22Rv1 (cell line): ENCODE measurements at regions not wholly inside any gene's neighbourhood (a gene's known extent, or its start where the extent isn't known, plus 50 kb on each side); places are given as distances from the start of the nearest gene placed in this dataset.

Experiments
- H3K27ac ChIP-seq: fragments of 450-650 bp; 2 replicates; pipeline ENCODE4 v1.5.1; 2017
- ZFX ChIP-seq: fragments of 450-650 bp; IDR thresholded peaks from 2 replicates; pipeline ENCODE4 v1.6.1; 2017; ENCODE audit warnings: antibody characterized with exemption, borderline replicate concordance
- TF ChIP-seq, protein P1 (sequence below): fragments of 450-650 bp; IDR thresholded peaks from 2 replicates; pipeline ENCODE4 v1.5.1; 2017; ENCODE audit warnings: mild to moderate bottlenecking

DNA sequence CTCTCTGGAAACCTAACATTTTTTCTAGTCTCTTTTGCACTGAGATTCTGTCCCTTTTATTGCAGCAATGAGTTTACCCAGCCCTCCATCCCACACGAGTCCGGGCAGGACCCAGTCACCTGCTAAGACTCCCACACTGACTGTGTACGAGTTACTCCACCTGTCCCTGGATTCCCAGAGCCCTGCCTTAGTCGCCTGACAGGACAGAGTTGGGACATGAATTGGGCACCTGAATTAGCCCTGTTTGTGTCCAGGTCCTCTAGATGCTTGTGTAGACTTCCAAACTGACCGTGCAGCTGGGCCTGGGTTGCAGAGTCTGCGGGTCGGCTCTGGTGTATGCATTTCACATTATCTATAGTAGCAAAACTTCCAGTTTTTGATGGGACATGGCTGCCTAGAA lies 238.7 kb downstream of the VAPA start:
- no peak overlapping the region for H3K27ac ChIP-seq

DNA sequence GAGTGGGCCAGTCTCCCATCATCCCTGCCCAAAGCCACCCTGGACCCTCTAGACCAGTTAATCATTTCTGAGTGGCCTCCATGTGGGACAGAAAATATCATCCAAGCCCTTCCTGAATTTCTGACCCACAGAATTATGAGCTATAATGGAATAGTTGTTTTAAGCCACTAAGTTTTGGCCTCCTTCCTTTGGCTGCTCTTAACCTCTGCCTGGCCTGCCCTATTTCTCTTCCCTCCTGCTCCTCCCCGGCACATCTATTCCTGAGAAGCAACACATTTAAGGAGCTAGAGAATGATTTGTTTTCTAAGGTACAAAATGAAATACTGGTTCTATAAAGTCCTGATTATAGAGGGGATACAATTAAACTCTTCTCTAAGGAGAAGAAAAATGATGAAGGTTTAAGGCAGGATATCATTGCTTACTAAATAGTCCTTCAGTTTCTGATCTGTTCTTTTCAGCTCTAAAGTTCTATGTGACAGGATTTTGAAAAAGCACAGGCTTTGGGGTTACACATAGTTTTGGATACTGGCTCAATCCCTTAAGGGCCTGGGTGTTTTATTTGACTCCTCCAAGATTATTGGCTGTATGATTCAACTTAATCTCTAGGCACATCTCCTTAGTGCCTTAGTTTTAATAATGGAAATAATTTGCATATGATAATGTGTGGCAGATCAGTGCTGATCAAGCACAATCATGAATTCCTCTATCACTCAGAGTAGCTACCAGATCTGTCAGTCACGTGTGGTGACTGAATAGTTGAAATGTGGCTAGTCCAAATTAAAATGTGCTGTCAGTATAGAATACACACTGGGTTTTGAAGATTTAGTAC lies 240.3 kb downstream of the VAPA start:
- TF ChIP-seq, protein P1, sequence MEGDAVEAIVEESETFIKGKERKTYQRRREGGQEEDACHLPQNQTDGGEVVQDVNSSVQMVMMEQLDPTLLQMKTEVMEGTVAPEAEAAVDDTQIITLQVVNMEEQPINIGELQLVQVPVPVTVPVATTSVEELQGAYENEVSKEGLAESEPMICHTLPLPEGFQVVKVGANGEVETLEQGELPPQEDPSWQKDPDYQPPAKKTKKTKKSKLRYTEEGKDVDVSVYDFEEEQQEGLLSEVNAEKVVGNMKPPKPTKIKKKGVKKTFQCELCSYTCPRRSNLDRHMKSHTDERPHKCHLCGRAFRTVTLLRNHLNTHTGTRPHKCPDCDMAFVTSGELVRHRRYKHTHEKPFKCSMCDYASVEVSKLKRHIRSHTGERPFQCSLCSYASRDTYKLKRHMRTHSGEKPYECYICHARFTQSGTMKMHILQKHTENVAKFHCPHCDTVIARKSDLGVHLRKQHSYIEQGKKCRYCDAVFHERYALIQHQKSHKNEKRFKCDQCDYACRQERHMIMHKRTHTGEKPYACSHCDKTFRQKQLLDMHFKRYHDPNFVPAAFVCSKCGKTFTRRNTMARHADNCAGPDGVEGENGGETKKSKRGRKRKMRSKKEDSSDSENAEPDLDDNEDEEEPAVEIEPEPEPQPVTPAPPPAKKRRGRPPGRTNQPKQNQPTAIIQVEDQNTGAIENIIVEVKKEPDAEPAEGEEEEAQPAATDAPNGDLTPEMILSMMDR: no peak
- no peak for TF ChIP-seq ZFX
- no peak overlapping the region for H3K27ac ChIP-seq

More for the DNA sequence above, 238.7 kb downstream of the VAPA start:
- TF ChIP-seq, protein P1: no peak
- no peak for TF ChIP-seq ZFX

DNA sequence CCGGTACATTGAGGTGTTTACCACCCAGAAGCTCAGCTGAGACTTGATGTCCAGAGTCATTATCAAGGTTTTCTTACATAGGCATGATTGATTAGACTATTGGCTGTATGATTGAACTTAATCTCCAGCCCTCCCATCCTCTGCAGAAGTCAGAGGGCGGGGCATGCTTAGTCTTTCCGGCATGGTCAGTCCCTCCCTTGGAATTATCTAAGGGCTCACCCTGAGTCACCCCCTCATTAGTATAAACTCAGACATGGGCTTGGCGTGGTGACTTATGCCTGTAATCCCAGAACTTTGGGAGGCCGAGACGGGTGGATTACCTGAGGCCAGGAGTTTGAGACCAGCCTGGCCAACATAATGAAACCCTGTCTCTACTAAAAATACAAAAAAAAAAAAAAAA lies 243.9 kb downstream of the VAPA start:
- no peak overlapping the region for H3K27ac ChIP-seq
- TF ChIP-seq, protein P1: no peak
- TF ChIP-seq ZFX: no peak

DNA sequence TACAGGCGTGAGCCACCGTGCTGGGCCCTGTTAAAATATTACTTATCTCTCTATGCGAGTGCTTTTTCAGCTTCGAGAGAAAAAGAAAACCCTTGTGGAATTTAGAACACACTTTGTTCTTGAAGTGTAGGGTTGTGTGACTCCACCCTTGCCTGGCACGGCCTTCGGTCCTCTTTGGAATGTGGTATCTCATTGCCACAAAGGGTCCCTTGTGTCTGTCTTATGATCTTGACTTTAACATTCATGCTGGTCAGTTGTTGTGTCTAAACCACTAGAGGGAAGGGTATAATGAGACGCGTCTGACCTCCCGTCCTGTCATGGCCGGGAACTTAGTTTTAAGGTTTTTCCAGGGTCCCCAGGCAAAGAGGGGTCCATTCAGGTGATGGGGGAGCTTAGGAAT lies 246.4 kb downstream of the VAPA start:
- TF ChIP-seq, protein P1: no peak
- TF ChIP-seq ZFX: no peak
- H3K27ac ChIP-seq: no peak overlapping the region

DNA sequence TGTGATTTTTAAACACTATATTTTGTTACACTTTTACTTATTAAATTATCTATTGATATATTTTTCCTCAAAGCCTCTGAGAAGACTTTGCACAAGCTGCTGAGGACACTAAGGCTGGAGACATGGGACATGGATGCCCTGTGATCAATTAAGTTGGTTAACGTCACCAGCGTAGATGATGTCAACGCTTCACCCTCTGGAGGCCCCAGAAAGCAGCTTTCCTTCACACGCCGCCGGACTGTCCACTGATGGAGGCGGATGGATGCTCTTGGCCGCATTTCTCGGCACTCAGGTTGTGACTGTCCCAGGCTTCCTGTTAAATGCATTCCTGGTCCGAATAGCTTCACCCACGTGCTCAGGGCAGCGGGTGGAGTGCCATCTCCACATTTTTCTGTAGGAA lies 247.5 kb downstream of the VAPA start:
- no peak overlapping the region for H3K27ac ChIP-seq

DNA sequence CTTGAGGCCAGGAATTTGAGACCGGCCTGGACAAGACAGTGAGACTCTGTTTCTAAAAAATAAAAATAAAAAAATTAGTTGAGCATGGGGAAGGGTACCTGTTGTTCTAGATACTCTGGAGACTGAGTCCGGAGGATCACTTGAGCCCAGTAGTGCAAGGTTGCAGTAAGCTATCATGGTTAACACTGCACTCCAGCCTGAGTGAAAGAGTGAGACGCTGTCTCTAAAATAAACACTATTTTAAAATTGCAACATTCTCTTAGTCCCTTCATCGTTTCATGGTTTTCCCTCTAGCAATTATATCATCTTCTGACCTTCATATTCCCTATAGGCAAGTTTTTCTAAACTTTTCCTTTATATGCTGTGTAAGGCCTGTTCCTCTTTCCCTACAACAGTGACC lies 248.5 kb downstream of the VAPA start:
- no peak for TF ChIP-seq ZFX
- TF ChIP-seq, protein P1: no peak
- H3K27ac ChIP-seq: no peak overlapping the region

More for the DNA sequence above, 247.5 kb downstream of the VAPA start:
- TF ChIP-seq, protein P1: no peak
- TF ChIP-seq ZFX: no peak

DNA sequence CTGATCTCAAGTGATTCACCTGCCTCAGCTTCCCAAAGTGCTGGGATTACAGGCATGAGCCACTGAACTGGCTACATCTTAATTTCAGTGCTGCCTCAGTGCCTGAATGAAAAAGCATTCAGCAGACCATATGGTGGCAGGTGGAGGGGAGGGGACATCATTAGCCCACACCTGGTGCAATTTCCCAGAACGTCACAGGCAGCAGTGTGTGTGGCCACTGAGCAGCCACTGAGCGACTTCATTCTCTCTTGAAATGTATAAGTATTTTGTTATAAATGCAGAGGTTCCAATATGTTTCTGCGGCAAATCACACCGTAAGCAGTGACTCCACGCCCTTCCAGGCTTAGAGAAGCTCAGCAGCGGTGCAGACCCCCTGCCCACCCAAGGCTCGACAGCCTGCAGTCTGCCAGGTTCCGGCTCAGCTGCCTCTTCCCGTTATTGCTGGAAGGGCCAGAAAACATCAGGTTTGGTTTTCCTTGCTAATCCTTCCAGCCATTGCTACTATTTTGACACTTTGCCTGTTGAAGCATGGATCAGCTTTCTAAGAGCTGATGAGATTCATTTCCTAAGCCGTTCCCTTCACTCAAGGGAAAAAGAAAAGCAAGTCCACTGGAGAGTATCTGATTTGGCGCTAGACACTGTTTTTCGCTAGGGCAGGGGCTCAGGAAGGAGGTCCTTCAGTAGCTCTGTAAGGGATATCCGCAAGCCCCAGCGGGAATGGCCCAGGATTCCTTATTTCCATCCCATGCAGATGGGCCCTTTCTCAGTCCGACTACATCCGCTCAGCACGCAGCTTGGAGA lies 250.7 kb downstream of the VAPA start:
- no peak overlapping the region for H3K27ac ChIP-seq
- TF ChIP-seq, protein P1: no peak
- no peak for TF ChIP-seq ZFX
